OCI-LY3 (cell line): ENCODE measurements at regions not wholly inside any gene's neighbourhood (a gene's known extent, or its start where the extent isn't known, plus 50 kb on each side); places are given as distances from the start of the nearest gene placed in this dataset.

Experiments
- H2AFZ ChIP-seq: fragments of 200-600, 300-600 bp; shearing (Covaris generic); 2 replicates; pipeline ENCODE4 v1.6.0; 2014; ENCODE audit warnings: antibody characterized with exemption, low read depth, low read length
- H3K27ac ChIP-seq: fragments of 200-600, 300-600 bp; sonication (generic); 2 replicates; pipeline ENCODE4 v1.5.1; 2014; ENCODE audit warnings: mild to moderate bottlenecking, low read length, moderate library complexity, mixed read lengths
- H3K27me3 ChIP-seq: fragments of 200-600, 300-600 bp; sonication (generic); 2 replicates; pipeline ENCODE4 v1.6.1; 2014; ENCODE audit warnings: low read depth, low read length, mixed read lengths
- H3K36me3 ChIP-seq: fragments of 200-600, 300-600 bp; sonication (generic); replicated peaks from 2 replicates; pipeline ENCODE3; 2014; ENCODE audit warnings: low read depth, low read length, mixed read lengths
- H3K4me1 ChIP-seq: fragments of 300-600, 200-600 bp; sonication (generic); 2 replicates; pipeline ENCODE4 v1.6.1; 2014; ENCODE audit warnings: low read length, mixed read lengths
- H3K4me2 ChIP-seq: fragments of 200-600, 300-600 bp; sonication (generic); 2 replicates; pipeline ENCODE4 v1.6.1; 2014; ENCODE audit warnings: low read length, mixed read lengths
- H3K4me3 ChIP-seq: fragments of 300-600, 200-600 bp; sonication (generic); 2 replicates; pipeline ENCODE4 v1.5.1; 2014; ENCODE audit warnings: antibody characterized with exemption, mild to moderate bottlenecking, low read length, moderate library complexity
- H3K79me2 ChIP-seq: fragments of 300-600, 200-600 bp; shearing (Covaris generic); 2 replicates; pipeline ENCODE4 v1.6.1; 2014; ENCODE audit warnings: mild to moderate bottlenecking, low read length, mixed read lengths
- H3K9ac ChIP-seq: fragments of 300-600, 200-600 bp; shearing (Covaris generic); 2 replicates; pipeline ENCODE4 v1.6.0; 2014; ENCODE audit warnings: mild to moderate bottlenecking, low read length, moderate library complexity
- H3K9me3 ChIP-seq: fragments of 200-600, 300-600 bp; shearing (Covaris generic); 2 replicates; pipeline ENCODE4 v1.6.1; 2014; ENCODE audit warnings: low read length, mixed read lengths; ENCODE audit not compliant: insufficient read depth
- H4K20me1 ChIP-seq: fragments of 200-600, 300-600 bp; sonication (generic); 2 replicates; pipeline ENCODE4 v1.6.1; 2016; ENCODE audit warnings: low read length, mixed read lengths; ENCODE audit not compliant: insufficient read depth
- EZH2phosphoT487 ChIP-seq: fragments of 200-600 bp; shearing (Covaris generic); IDR thresholded peaks from 2 replicates; pipeline ENCODE4 v1.6.1; 2018; ENCODE audit warnings: antibody characterized with exemption, mixed run types, low read depth
- TF ChIP-seq, protein P1 (sequence below): fragments of 200-600, 300-600 bp; sonication (generic); IDR thresholded peaks from 2 replicates; pipeline ENCODE4 v1.5.1; 2014; ENCODE audit warnings: antibody characterized with exemption, low read length, low read depth

DNA sequence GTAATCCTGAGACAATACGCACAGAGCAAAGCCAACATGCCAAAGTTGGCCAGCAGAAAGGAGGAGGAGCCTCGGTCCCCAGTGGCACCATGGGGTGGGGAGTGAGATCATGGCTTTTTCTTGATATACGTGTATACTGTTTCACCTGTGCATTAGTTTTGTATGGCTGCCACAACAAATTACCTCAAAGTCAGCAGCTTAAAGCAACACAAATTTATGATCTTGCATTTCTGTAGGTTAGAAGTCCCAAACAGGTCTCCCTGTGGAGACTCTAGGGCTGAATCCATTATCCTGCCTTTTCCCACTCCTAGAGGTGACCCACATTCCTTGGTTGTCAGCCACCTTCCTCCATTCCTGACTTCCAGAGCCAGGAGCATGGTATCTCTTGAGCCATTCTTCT is 176.9 kb upstream of the NSMCE3 start:
- H3K4me2 ChIP-seq: no peak overlapping the region
- no peak overlapping the region for H3K4me3 ChIP-seq
- TF ChIP-seq EZH2phosphoT487: no peak
- TF ChIP-seq, protein P1, sequence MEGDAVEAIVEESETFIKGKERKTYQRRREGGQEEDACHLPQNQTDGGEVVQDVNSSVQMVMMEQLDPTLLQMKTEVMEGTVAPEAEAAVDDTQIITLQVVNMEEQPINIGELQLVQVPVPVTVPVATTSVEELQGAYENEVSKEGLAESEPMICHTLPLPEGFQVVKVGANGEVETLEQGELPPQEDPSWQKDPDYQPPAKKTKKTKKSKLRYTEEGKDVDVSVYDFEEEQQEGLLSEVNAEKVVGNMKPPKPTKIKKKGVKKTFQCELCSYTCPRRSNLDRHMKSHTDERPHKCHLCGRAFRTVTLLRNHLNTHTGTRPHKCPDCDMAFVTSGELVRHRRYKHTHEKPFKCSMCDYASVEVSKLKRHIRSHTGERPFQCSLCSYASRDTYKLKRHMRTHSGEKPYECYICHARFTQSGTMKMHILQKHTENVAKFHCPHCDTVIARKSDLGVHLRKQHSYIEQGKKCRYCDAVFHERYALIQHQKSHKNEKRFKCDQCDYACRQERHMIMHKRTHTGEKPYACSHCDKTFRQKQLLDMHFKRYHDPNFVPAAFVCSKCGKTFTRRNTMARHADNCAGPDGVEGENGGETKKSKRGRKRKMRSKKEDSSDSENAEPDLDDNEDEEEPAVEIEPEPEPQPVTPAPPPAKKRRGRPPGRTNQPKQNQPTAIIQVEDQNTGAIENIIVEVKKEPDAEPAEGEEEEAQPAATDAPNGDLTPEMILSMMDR: no peak
- no peaks in the 10 kb centered on the region for H3K4me1 ChIP-seq
- no peaks in the 10 kb centered on the region for H3K9me3 ChIP-seq
- H3K27ac ChIP-seq: no peak overlapping the region
- no peaks in the 10 kb centered on the region for H3K36me3 ChIP-seq
- no peak overlapping the region for H2AFZ ChIP-seq
- no peaks in the 10 kb centered on the region for H3K79me2 ChIP-seq
- H4K20me1 ChIP-seq: no peaks in the 10 kb centered on the region
- no peaks in the 10 kb centered on the region; the same call in 1 of the 2 replicates for H3K27me3 ChIP-seq
- no peak overlapping the region for H3K9ac ChIP-seq

DNA sequence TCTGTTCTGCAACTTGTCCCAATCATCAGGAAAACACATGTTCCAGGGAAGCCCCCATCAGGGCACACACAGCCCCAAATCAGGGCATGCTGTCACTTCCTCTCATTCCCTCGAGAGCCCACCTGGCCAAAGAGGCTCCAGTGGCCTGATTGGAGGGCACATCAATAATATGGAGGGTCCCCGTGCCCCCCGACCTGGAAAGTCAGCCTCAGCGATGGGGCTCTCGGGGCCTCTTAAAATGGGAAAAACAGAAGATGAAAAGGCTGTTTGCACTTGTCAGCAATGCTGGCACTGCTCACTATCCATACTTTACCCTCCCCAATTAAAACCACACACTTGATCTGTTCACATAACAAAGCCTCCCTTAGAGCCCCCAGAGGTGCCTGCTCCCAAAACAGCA is 172.9 kb upstream of the NSMCE3 start:
- no peaks in the 10 kb centered on the region for H3K36me3 ChIP-seq
- no peak overlapping the region for H3K4me3 ChIP-seq
- H3K9me3 ChIP-seq: no peaks in the 10 kb centered on the region
- no peak overlapping the region for H2AFZ ChIP-seq
- no peak overlapping the region for H3K9ac ChIP-seq
- H3K27me3 ChIP-seq: no peaks in the 10 kb centered on the region; the same call in 1 of the 2 replicates
- H3K4me2 ChIP-seq: no peak overlapping the region
- TF ChIP-seq, protein P1: no peak
- no peak for TF ChIP-seq EZH2phosphoT487
- no peak overlapping the region for H3K27ac ChIP-seq
- H3K79me2 ChIP-seq: no peaks in the 10 kb centered on the region
- no peaks in the 10 kb centered on the region for H4K20me1 ChIP-seq
- no peaks in the 10 kb centered on the region for H3K4me1 ChIP-seq

DNA sequence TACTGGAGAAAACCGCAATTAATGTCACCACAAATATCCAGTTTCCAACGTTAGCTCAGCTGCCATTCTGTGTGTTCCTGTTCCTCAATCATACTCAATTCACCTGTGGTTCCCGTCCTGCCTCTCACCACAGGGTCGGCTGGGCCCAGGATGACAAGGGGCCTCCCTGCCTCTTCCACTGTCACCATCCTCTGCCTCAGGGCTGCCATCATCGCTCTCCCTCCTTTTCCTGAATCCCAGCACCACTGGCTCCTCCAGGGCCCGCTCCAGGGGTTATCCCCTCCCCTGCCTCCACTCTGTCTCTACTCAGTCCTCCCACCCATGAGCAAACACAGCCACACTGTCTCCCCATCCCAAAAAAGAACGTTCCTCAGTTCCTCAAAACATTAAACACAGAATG is 170.9 kb upstream of the NSMCE3 start:
- no peaks in the 10 kb centered on the region; the same call in 1 of the 2 replicates for H3K27me3 ChIP-seq
- TF ChIP-seq, protein P1: no peak
- TF ChIP-seq EZH2phosphoT487: no peak
- H3K9me3 ChIP-seq: no peaks in the 10 kb centered on the region
- no peak overlapping the region for H3K9ac ChIP-seq
- no peak overlapping the region for H3K4me3 ChIP-seq
- H3K4me1 ChIP-seq: no peaks in the 10 kb centered on the region
- no peaks in the 10 kb centered on the region for H3K79me2 ChIP-seq
- no peak overlapping the region for H2AFZ ChIP-seq
- H4K20me1 ChIP-seq: no peaks in the 10 kb centered on the region
- no peak overlapping the region for H3K4me2 ChIP-seq
- H3K27ac ChIP-seq: no peak overlapping the region
- no peaks in the 10 kb centered on the region for H3K36me3 ChIP-seq

DNA sequence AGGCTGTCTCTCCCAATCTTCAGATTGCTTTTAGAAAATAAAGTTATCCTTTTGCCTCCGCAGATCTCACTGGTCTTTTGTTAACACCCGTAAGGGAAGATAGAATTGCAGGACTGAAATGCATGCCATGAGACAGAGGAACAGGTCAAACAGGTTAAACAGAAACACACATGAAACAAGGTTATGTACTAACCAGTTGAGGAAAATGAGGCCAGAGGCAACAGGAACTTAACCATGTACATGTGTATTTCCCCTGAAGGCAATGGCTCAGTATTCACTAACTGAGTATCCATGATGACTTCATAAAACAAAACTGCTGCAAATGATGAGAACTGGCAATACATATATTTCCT is 169.1 kb upstream of the NSMCE3 start:
- no peak overlapping the region for H2AFZ ChIP-seq
- H3K4me3 ChIP-seq: no peak overlapping the region
- no peaks in the 10 kb centered on the region for H3K36me3 ChIP-seq
- H4K20me1 ChIP-seq: no peaks in the 10 kb centered on the region
- H3K79me2 ChIP-seq: no peaks in the 10 kb centered on the region
- H3K27me3 ChIP-seq: peaks cover 8% of the 10 kb centered on the region
- no peak overlapping the region for H3K9ac ChIP-seq
- H3K9me3 ChIP-seq: no peaks in the 10 kb centered on the region
- no peak overlapping the region for H3K4me2 ChIP-seq
- TF ChIP-seq EZH2phosphoT487: no peak
- TF ChIP-seq, protein P1: no peak
- no peak overlapping the region for H3K27ac ChIP-seq
- H3K4me1 ChIP-seq: no peaks in the 10 kb centered on the region
